ENCODE measurements at regions not wholly inside any gene's neighbourhood (a gene's known extent, or its start where the extent isn't known, plus 50 kb on each side); places are given as distances from the start of the nearest gene placed in this dataset.

GRCh38 chr2:154591294-154591820, 107.1 kb upstream of the KCNJ3 start:
- no peak overlapping the region for H3K4me2 ChIP-seq (ENCODE audit: low read length)
- intact Hi-C loops (cut with micrococcal nuclease; ENCODE audit: unreplicated experiment) = no loop called here
- H3K9me3 ChIP-seq (ENCODE audit: low read length) = no peaks in the 10 kb centered on the region
- ChIA-PET CTCF (ENCODE audit: unreplicated experiment) (no interaction called here), POLR2A (interaction anchor here (0.5 to 0.9 kb wide), 2 partner anchors 17 to 941 kb away, joined by 3 to 4 read pairs; no protein-coding TSS in a partner anchor)
- H2AFZ ChIP-seq (ENCODE audit: low read length) = no peak overlapping the region
- H3K36me3 ChIP-seq (ENCODE audit: insufficient read depth, low read length) = no peaks in the 10 kb centered on the region
- no peak overlapping the region for H3K27ac ChIP-seq (ENCODE audit: low read depth, low read length, poor library complexity, severe bottlenecking)
- no peaks in the 10 kb centered on the region for H4K20me1 ChIP-seq (ENCODE audit: insufficient read depth, low read length)
- H3K4me3 ChIP-seq (ENCODE audit: low read depth, low read length, poor library complexity, severe bottlenecking) = no peak overlapping the region
- no peaks in the 10 kb centered on the region for H3K79me2 ChIP-seq (ENCODE audit: insufficient read depth, low read depth, low read length)
- TF ChIP-seq CTCF (conservative IDR thresholded peaks at IDR 0.05; ENCODE audit: low read length) = no peak
- TF ChIP-seq EZH2phosphoT487 (IDR thresholded peaks at IDR 0.05; ENCODE audit: borderline replicate concordance, low read depth, low read length) = no peak
- no peak for DNase-seq (ENCODE audit: low spot score)
- no TSS peak for BruUV-seq (replicated peaks)
- no peaks in the 10 kb centered on the region for H3K9me2 ChIP-seq (ENCODE audit: insufficient read depth, low read length)
- H3K4me1 ChIP-seq (ENCODE audit: insufficient read depth, low read length, poor library complexity, severe bottlenecking) = no peaks in the 10 kb centered on the region

- no peak overlapping the region for H2AFZ ChIP-seq (ENCODE audit: low read length)
- no peak for TF ChIP-seq CTCF (conservative IDR thresholded peaks at IDR 0.05; ENCODE audit: low read length)
- TF ChIP-seq EZH2phosphoT487 (IDR thresholded peaks at IDR 0.05; ENCODE audit: borderline replicate concordance, low read depth, low read length) = no peak
- no peaks in the 10 kb centered on the region for H3K4me1 ChIP-seq (ENCODE audit: insufficient read depth, low read length, poor library complexity, severe bottlenecking)
- BruUV-seq (replicated peaks) = no TSS peak
- ChIA-PET CTCF (ENCODE audit: unreplicated experiment) (interaction anchor here (0.6 kb wide), 1 partner anchor 49 kb away, joined by 3 read pairs; no protein-coding TSS in a partner anchor), POLR2A (no interaction called here)
- H3K27ac ChIP-seq (ENCODE audit: low read depth, low read length, poor library complexity, severe bottlenecking) = no peak overlapping the region
- H3K4me2 ChIP-seq (ENCODE audit: low read length) = no peak overlapping the region
- no peaks in the 10 kb centered on the region for H3K36me3 ChIP-seq (ENCODE audit: insufficient read depth, low read length)
- H4K20me1 ChIP-seq (ENCODE audit: insufficient read depth, low read length) = no peaks in the 10 kb centered on the region
- H3K9me2 ChIP-seq (ENCODE audit: insufficient read depth, low read length) = no peaks in the 10 kb centered on the region
- no peaks in the 10 kb centered on the region for H3K79me2 ChIP-seq (ENCODE audit: insufficient read depth, low read depth, low read length)
- no peak for DNase-seq (ENCODE audit: low spot score)
- intact Hi-C loops (cut with micrococcal nuclease; ENCODE audit: unreplicated experiment) = no loop called here
- no peaks in the 10 kb centered on the region for H3K9me3 ChIP-seq (ENCODE audit: low read length)
- no peak overlapping the region for H3K4me3 ChIP-seq (ENCODE audit: low read depth, low read length, poor library complexity, severe bottlenecking)
These were observed 99.3 kb upstream of the KCNJ3 start for GRCh38 chr2:154599189-154599588.

GRCh38 chr2:154600927-154601494, 97.5 kb upstream of the KCNJ3 start:
- no TSS peak for BruUV-seq (replicated peaks)
- TF ChIP-seq EZH2phosphoT487 (IDR thresholded peaks at IDR 0.05; ENCODE audit: borderline replicate concordance, low read depth, low read length) (no peak), CTCF (conservative IDR thresholded peaks at IDR 0.05; ENCODE audit: low read length) (no peak)
- no peaks in the 10 kb centered on the region for H3K4me1 ChIP-seq (ENCODE audit: insufficient read depth, low read length, poor library complexity, severe bottlenecking)

More at GRCh38 chr2:154600927-154601494, 97.5 kb upstream of the KCNJ3 start:
- Histone ChIP-seq H3K36me3 (ENCODE audit: insufficient read depth, low read length) (no peaks in the 10 kb centered on the region), H3K4me3 (ENCODE audit: low read depth, low read length, poor library complexity, severe bottlenecking) (no peak overlapping the region), H3K79me2 (ENCODE audit: insufficient read depth, low read depth, low read length) (no peaks in the 10 kb centered on the region), H4K20me1 (ENCODE audit: insufficient read depth, low read length) (no peaks in the 10 kb centered on the region), H2AFZ (ENCODE audit: low read length) (no peak overlapping the region), H3K4me2 (ENCODE audit: low read length) (no peak overlapping the region), H3K27ac (ENCODE audit: low read depth, low read length, poor library complexity, severe bottlenecking) (no peak overlapping the region), H3K9me2 (ENCODE audit: insufficient read depth, low read length) (no peaks in the 10 kb centered on the region), H3K9me3 (ENCODE audit: low read length) (no peaks in the 10 kb centered on the region)
- DNase-seq (ENCODE audit: low spot score) = no peak
- intact Hi-C loops (cut with micrococcal nuclease; ENCODE audit: unreplicated experiment) = no loop called here
- ChIA-PET CTCF (ENCODE audit: unreplicated experiment) (no interaction called here), POLR2A (interaction anchor here (1.3 kb wide), 1 partner anchor 17 kb away, joined by 3 read pairs; no protein-coding TSS in a partner anchor)
